ENCODE measurements at regions not wholly inside any gene's neighbourhood (a gene's known extent, or its start where the extent isn't known, plus 50 kb on each side); places are given as distances from the start of the nearest gene placed in this dataset.

- DNase-seq (ENCODE audit: low read depth in 4 of 4, low spot score in 1 of 4), result no peak
These were observed 262.0 kb upstream of the G2E3 start for GRCh38 chr14:30296931-30297405.

GRCh38 chr14:30297876-30298795, 260.8 kb upstream of the G2E3 start:
- no peak for DNase-seq (ENCODE audit: low read depth in 4 of 4, low spot score in 1 of 4)

GRCh38 chr14:30299915-30300314, 259.0 kb upstream of the G2E3 start:
- no peak for DNase-seq (ENCODE audit: low read depth in 4 of 4, low spot score in 1 of 4)

DNA sequence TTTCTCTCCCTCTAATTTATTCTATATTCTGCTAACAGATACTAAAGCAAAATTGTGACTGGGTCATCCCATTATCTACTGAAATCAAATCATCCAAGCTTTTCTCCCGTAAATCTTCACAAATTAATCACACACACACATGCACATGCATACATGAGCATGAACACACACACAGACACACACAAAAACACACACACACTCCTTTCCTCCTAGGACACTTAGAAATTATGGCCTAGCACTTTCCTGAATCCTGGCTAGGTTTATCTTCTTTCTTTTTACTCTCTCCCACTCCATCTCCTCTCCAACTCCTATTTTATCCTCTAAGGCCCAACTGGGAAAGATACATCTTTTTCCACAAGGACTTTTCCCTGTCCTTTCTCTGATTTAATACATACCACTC, 255.6 kb upstream of the G2E3 start:
- no peak for DNase-seq (ENCODE audit: low read depth in 4 of 4, low spot score in 1 of 4)

DNA sequence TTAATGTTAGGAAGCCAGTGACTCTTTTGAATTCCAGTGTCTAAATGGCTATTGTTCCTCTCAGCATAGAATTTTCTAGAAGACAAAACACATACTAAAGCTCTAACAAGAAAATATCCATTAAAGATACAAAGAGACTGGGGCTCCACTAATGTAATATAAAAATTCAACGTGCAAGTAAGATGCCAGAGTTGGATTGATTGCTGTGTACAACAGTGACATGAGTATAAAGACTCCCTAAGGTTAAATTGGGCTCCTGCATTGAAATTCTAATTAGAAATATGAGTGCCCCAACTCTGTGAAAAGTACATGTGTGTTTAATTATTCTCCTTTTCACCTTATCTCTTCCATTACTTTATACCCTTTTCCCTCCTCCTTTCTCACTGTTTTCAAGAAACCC, 253.6 kb upstream of the G2E3 start:
- no peak for DNase-seq (ENCODE audit: low read depth in 4 of 4, low spot score in 1 of 4)

GRCh38 chr14:30309405-30309804, 249.6 kb upstream of the G2E3 start:
- no peak for DNase-seq (ENCODE audit: low read depth in 4 of 4, low spot score in 1 of 4)

GRCh38 chr14:30312214-30312613, 246.7 kb upstream of the G2E3 start:
- no peak for DNase-seq (ENCODE audit: low read depth in 4 of 4, low spot score in 1 of 4)

DNA sequence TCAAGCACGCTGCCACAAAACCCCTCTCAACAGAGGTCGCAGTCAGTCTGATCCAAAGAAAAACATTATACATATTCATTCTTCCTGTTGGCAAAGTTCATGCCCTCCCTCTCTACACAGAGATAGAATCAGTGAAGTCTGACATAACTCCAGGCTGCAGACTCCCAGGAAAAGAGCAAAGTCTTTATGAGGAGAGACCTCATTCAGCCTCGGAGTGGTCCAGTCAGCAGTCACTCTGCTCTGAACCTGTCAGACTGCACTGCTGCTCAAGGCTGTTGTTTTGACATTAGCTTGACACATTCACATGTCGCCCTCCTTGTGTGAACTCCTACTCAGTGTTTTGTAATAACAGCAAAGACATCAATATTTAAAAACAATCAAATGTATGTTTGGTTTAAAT, 241.2 kb upstream of the G2E3 start:
- no peak for DNase-seq (ENCODE audit: low read depth in 4 of 4, low spot score in 1 of 4)

DNA sequence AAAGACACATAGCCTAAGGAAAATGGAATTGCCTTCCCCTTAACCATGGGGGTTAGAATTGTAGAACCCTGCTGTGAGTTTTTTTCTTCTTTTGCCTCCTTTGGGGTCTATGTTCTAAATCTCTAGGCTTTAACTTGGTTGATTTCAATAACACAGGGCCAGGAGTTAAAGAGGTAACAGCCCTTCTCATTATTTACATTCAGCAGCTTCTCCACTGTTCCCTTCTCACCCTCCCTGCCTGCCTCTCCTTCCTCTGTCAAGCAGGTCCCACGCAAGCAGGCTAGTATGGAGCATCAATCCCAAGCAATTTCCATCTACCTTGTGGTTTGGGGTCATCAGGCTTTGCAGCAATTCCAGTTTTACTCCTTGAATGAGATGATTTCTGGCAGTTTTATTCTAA, 236.1 kb upstream of the G2E3 start:
- DNase-seq (ENCODE audit: low read depth in 4 of 4, low spot score in 1 of 4), result no peak

GRCh38 chr14:30330033-30330432, 228.9 kb upstream of the G2E3 start:
- no peak for DNase-seq (ENCODE audit: low read depth in 4 of 4, low spot score in 1 of 4)

DNA sequence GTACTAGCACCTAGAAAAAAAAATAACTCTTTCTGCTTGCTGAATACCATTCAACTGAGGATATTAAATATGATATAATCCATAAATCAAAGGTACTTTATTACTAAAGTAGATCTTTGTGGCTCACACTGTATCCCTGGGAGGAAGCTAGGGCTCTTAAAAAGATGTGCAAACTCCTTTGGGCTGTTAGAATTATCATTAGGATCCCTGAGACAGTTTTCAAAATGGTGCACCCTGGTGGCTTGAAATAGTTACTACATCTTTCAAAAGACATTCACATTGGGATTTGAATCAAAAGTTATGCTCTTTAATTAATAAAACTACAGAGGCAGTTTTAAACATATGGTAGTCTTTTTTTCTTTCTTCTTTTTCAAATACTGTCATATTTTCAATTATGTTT, 228.5 kb upstream of the G2E3 start:
- no peak for DNase-seq (ENCODE audit: low read depth in 4 of 4, low spot score in 1 of 4)

GRCh38 chr14:30331030-30331429, 227.9 kb upstream of the G2E3 start:
- DNase-seq (ENCODE audit: low read depth in 4 of 4, low spot score in 1 of 4), result no peak

DNA sequence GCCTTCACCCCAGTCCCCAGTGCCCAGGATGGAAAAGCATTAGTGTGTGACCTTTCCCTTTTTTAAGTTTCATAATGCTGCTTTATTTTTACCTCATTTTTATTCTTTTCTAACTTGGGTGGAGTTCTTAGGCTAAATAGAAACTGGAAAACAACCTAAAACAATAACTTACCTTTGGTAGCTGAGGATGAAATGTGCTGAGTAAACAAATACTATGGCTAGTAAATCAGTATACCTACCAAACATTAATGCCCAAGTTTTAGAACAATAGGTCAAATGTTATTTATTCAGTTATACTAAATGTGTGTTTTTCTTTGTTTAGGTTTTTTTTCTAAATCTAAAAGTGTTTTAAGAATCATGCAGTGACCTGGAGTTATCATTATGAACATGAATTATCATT, 226.6 kb upstream of the G2E3 start:
- DNase-seq (ENCODE audit: low read depth in 4 of 4, low spot score in 1 of 4), result no peak

DNA sequence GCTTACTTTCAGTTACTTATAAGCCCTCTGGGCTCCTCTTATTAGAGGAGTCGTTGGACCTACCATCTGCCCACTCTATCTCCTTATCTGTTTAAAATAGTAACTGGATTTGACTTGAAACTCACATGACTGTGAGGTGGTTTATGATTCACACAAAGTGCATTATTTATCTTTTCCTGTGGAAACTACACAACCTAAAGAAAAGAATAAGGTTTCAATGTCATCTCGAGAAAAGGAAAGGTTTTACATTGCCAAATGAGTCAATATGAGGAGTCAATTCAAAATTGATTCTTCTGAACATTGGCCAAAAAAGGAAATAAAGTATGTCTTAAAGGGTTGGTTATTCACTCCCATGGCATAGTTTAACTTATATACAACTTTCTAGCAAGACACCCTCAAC, 225.0 kb upstream of the G2E3 start:
- DNase-seq (ENCODE audit: low read depth in 4 of 4, low spot score in 1 of 4), result no peak

GRCh38 chr14:30337456-30337855, 221.5 kb upstream of the G2E3 start:
- DNase-seq (ENCODE audit: low read depth in 4 of 4, low spot score in 1 of 4), result no peak

- no peak for DNase-seq (ENCODE audit: low read depth in 4 of 4, low spot score in 1 of 4)
These were observed 219.6 kb upstream of the G2E3 start for GRCh38 chr14:30339311-30339901.

- no peak for DNase-seq (ENCODE audit: low read depth in 4 of 4, low spot score in 1 of 4)
These were observed 218.5 kb upstream of the G2E3 start for GRCh38 chr14:30340495-30340894.

DNA sequence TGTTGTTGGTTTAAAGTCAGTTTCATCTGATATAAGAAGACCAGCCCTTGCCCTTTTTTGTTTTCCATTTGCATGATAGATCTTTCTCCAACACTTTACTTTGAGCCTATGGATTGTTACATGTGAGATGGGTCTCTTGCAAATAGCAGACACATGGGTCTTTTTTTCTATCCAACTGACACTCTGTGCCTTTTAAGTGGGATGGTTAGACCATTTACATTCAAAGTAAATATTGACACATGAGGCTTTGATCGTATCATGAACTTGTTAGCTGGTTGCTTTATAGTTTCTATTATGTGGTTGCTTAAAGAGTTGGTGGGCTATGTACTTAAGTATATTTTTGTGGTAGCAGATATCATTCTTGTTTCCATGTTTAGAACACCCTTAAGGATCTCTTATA, 213.4 kb upstream of the G2E3 start:
- DNase-seq (ENCODE audit: low read depth in 4 of 4, low spot score in 1 of 4), result no peak

DNA sequence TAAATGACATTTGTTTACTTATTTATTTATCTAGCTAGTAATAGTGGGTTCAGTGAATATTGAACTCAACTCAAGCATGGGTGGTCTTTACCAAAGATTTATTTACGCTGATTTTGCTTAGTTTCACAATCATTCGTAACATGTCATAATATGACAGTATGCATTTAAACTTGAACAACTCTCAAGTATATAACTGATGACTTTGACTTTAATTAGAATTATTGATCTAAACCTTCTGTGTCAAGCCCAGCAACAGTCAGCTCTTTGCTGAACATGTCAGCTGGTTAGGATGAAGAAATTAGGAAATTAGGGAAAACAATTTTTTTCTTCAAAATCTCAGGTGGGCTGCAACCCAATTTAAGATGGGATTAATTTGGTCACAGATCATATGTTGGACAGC, 210.5 kb upstream of the G2E3 start:
- no peak for DNase-seq (ENCODE audit: low read depth in 4 of 4, low spot score in 1 of 4)

- DNase-seq (ENCODE audit: low read depth in 4 of 4, low spot score in 1 of 4), result no peak
These were observed 209.4 kb upstream of the G2E3 start for GRCh38 chr14:30349520-30349919.

- DNase-seq (ENCODE audit: low read depth in 4 of 4, low spot score in 1 of 4), result no peak
These were observed 204.5 kb upstream of the G2E3 start for GRCh38 chr14:30354439-30354838.

GRCh38 chr14:30355431-30355913, 203.5 kb upstream of the G2E3 start:
- peak in 1 of 4 experiments; percentile 4 for DNase-seq (ENCODE audit: low read depth in 4 of 4, low spot score in 1 of 4)

Measured in stimulated activated CD4-positive, alpha-beta T cell treated with anti-CD3 and anti-CD28 coated beads, Interleukin-1b, Interleukin-23, amount 100 ng/mL, for 24 hours (primary cell).